ENCODE measurements at regions not wholly inside any gene's neighbourhood (a gene's known extent, or its start where the extent isn't known, plus 50 kb on each side); places are given as distances from the start of the nearest gene placed in this dataset.

DNA sequence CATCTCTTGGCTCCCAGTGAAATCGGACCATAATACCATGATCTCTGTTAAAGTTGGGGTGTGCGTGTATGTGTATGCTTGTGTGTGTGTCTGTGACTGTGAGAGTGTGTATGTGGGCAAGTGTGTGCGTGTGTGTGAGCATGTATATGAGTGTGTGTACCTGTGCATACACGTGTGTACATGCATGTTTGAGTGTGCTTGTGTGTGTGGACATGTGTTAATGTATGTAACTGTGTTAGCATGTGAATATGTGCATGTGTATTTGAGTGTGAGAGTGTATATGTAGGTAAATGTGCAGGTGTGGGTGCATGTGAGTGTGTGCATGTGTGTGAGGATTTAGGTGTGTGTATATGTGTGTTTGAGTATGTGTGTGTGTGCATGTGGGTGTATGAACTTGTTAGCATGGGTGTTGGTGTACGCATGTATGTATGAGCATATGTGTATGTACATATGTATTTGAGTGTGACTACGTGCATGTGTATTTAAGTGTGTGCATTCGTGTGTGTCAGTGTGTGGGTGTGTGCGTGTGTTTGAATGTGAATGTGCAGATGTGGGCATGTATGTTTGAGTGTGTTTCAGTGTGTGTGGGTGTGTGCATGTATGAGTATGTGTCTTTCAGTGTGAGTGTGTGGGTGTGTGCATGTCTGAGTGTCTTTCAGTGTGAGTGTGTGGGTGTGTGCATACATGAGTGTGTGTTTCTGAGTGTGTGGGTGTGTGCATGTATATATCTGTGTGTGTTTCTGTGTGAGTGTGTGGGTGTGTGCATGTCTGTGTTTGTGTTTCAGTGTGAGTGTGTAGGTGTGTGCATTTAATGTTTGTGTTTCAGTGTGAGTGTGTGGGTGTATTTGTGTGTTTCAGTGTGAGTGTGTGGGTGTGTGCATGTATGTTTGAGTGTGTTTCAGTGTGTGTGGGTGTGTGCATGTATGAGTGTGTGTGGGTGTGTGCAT is 183.2 kb downstream of the SOX9 start:
- DNase-seq: no peak

DNA sequence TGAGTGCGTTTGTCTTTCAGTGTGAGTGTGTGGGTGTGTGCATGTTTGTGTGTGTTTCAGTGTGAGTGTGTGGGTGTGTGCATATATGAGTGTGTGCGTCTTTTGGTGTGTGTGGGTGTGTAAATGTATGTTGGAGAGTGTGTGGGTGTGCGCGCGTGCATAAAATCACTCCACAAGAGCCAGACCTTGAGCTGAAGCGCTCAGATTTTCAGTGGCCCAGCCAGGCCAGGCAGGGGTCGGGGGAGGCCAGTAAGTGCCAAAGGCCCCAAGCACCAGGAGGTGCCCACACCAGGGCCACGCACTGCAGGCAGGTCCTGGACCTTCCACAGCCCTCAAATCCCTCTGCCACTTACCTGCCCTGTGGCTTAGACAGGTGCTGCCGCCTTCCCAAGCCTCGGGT is 184.0 kb downstream of the SOX9 start:
- DNase-seq: no peak

DNA sequence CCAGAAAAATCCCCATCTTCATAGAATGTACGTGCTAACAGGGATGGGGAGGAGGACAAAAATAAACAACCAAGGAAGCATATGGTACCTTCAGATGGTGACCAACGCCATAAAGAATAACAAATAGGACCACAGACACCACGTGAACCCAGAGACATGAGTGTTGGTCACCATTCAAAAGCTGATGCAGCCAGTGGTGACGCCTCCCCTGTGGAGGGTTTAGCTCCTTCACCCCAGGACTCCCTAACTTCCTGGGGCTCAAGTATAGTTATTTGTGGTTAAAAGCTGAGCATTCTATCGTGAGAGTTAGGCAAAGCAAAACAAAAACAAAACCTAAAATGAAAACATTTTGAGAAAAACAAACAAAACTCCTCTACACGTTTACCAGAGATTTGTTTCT is 184.7 kb downstream of the SOX9 start:
- no peak for DNase-seq

DNA sequence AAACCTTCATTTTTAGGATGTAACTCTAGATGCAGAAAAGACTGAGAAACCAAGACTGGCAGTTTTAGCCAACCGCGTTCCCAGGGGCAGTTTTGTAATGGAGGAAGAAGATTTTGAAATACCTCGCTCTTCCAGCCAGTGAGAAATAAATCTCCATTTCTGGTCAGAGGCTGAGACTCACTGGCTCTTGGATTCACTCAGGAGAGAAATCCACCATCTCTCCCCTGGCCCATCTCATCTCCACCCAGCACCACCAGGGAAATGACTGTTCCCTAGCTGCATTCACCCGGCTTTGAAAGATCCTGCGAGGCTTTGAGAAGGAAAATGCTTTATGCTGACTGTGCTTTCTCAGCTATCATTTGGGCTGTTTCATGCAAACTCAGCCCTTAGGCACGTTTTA is 185.2 kb downstream of the SOX9 start:
- DNase-seq: no peak

DNA sequence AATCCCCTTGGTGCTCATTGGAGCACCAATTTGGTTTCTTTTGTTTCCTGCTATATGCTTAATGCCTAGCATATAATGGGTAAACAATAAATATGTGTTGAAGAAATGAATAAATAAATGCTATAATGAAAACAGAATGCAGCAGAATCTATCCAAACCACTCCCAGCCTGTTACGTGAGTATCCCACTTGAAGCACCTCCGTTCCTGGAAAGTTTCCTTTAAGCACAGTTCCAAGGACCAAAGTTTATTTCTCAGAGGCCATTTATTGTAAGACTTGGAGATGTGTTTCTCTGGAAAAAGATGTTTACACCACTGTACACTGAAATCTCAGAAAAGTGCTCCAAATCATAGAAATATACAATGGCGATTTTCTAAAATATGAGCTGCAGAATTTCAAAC is 187.0 kb downstream of the SOX9 start:
- no peak for DNase-seq

DNA sequence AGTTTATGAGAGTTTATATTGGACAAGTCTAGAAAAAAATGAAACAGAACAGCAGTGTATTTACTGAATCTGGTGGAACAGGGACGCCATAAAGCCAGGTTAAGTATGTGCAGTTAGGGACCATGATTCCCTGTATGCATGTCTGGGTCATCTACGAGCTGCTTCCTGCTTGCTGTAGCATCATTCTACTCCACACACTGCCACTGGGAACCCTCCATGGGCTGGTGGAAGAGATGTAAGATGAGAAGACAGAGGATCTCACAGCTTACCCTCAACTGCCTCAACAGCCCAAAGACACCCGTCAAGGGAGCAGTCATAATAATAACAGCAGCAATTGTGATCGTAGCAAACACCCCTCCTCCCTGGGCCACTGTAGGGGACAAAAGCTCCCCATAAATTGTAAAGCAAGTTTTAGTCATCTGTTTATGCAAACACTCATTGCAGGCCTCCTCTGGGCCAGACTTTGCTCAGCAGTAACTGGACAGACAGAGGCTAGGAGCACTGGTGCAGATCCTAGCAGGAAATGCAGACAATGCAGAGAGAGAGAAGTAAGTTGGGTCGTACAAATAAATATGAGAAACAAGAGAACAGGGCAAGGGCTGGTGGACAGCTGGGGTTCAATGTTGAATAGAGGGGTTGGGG is 188.0 kb downstream of the SOX9 start:
- no peak for DNase-seq

DNA sequence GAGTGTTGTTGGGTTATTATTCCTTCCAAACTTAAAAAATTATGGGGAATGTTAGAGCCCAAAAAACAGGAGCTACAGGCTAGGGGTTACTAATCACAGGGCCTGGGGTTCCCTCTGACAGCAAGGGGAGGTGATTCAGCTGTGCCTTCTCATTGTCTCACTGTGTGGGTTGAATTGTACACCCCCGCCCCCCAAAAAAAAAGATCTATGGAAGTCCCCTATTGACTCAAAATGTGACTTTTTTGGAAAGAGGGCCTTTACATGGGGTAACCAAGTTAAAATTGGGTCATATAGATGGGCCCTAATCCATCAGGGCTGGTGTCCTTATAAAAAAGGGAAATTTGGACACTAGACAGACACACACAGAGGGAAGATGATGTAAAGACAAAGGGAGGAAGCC is 190.2 kb downstream of the SOX9 start:
- no peak for DNase-seq

DNA sequence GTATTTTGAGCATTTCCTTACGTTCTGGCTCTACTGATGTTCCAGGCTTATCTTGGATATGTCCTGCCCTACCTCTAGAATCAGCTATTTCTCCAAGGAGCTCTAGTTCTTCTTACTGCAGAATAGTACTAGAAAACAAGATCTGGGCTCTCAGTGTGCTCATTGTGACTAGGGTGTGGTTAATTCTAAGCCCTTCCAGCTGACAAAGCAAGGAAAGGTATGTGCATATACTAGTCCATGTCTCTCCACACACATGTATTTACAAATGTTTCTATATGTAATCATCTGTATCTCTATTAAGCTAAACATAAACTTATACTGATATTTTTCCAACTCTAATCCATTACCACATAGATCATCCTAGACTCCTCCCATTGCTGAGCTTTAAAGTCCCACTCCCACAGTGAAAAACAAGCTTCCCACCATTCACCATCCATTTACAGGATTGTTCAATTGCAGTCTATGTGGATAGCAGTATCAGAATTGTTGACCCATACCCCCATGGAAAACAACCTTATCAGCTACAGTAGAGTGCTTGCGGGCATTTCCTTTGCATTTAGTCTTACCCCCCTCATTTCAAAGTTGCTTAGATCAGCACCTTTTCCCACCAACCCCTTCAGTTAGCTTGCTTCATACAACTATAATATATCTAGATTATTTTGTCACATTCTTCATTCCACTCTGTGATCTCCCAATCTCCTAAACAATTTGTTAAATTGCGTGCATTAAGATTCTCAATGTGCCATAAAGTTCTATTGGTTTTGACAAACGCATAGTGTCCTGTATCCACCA is 194.5 kb downstream of the SOX9 start:
- DNase-seq: no peak

DNA sequence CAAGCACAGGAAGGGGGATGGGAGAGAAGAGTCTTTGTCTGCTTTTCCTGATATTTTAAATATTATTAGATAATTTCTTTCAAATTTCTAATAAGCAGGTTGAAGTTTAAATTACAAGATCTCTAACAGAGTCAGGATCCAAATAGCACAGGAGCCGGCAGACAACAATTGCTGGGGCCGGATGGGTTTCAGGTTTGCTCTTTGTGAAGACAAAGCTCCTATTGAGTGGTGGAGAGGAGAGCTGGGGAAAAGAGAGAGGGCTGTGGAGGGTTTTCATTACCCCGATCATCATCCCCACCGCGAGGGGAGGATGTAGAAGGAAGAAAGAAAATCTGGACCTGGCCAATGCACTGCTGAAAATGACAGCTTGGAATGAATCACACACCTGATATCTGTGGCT is 197.3 kb downstream of the SOX9 start:
- DNase-seq: no peak

DNA sequence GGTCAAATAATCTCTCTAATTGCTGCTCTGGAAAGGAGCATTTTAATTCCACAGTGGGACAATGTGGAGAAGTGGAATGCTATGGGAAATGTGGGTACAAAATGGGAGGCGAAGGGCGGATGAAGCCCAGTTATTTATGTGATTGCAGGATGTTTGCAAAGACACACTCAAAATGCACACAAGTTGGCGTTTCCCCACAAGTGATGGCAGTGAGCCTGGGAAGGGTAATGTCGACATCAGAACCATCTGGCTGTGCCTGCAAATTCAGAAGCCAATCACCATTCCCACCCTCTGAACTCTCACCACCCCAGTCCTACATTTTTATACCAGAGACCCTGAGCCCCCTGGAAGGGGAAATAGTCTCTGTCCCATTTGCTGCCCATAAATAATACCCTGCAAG is 201.1 kb downstream of the SOX9 start:
- DNase-seq: no peak

DNA sequence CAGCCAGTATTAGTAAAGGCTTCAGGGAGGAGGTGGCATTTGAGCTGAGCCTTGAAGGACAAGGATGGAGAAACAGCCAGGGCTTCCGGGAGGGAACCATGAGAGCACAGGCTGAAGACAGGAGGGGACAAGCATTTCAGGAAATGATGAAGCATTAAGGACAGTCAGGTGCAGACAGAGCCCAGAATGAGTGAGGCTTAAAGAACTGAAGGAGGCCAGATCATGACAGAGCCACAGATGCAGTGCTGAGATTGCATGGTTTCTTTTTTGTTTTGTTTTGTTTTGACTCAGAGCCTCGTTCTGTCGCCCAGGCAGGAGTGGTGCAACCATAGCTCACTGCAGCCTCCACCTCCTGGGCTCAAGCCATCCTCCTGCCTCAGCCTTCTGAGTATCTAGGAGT is 211.5 kb downstream of the SOX9 start:
- no peak for DNase-seq

DNA sequence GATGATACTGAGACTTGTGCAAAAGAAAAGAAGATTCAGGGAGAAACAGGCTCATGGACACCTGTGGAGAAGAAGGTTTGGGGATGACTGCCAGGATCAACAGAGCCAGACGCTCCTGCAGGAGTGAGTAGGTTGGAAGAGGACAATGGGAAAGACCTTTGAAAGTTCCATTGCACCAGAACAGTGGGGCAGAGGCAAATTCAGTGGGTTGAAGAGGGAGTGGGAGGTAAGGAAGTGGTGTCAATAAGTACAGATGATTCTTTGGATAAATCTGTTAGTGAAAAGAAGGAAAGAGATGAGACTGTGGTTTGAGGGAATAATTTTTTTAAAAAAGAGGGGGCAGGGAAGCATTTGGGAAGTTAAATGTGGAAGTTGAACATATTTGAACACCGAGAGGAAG is 212.8 kb downstream of the SOX9 start:
- DNase-seq: no peak

DNA sequence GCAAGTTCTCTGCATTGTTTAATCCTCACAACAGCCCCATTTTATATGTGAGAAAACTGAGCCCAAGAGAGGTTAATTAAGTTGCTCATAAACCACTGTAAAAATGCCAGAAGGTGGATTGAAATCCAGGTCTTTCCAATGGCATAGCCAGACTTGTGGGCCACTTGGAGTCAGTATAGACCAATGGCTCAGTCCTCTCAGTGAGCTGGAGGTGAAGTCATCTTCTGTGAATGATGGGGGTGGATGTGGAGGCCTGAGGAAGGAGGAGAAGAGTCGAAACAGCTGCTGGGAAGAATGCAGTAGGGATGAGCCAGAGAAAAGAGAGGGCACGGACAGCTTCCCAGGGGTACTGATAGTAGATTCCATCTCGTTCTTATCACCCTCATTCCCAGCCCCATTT is 213.4 kb downstream of the SOX9 start:
- DNase-seq: no peak

DNA sequence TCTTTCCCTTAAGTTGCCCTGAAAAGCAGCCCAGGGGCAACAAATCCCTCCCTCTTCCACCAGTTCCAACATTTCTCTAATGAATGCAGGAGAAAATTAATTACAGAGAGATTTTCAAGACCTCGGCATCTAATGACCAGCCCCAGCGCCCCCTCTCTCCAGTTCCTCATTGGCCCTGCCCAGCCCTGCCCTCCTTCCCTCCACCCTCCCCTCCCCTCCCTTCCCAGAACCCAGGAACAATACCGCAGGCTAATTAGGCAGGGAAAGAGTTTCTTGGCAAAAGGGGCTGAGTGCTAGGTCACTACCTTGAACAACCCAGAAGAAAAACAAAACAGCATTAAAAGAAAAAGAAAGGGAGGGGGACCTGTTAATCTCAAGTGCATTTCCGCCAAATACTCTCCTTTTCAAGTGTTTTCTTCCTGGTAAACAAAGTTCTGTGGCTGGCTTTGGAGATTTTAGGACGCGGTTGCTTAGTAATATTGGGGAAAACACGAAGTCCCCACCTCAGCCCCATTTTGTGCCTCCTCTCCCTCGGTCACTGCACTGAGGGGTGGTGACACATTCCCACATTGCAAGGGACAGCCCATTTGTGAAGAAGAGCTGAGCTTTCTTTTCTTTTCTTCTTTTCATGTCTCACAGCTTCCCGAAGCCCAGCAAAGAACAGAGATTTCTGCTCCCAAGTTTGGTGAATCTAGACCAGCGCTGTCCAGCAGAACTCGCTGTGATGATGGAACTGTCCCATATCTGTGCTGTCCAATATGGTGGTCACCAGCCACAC is 215.4 kb downstream of the SOX9 start:
- no peak for DNase-seq

DNA sequence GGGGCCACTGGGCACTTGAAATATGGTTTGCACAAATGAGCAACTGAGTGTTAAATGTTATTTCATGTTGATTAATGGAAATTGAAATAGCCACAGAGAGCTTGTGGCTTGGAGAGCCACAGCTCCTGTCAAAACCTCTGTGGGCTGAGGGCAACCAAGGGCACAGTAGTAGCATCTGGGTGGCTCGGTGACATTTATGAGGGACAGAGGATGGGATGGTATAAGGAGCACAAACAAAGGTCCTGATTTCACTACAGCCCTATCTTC is 215.9 kb downstream of the SOX9 start:
- no peak for DNase-seq

DNA sequence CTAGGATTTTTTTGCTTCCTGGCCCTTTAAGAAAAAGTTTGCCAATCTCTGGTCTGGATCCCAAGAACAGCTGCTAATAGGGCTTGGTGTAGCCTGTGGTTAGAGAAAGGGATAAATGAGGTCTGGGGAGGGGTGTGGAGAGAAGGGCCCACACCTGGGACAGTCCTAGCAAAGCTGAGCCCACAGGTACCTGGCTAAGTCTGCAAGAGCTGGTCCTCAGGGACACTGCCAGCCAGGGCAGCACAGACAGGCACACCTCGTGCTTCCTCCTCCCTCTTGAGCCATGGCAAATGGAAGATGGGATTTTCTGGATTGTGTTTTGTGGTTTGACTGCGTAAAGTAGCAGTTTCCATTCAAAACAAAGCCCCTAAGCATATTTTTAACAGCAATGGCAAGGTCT is 217.5 kb downstream of the SOX9 start:
- no peak for DNase-seq

DNA sequence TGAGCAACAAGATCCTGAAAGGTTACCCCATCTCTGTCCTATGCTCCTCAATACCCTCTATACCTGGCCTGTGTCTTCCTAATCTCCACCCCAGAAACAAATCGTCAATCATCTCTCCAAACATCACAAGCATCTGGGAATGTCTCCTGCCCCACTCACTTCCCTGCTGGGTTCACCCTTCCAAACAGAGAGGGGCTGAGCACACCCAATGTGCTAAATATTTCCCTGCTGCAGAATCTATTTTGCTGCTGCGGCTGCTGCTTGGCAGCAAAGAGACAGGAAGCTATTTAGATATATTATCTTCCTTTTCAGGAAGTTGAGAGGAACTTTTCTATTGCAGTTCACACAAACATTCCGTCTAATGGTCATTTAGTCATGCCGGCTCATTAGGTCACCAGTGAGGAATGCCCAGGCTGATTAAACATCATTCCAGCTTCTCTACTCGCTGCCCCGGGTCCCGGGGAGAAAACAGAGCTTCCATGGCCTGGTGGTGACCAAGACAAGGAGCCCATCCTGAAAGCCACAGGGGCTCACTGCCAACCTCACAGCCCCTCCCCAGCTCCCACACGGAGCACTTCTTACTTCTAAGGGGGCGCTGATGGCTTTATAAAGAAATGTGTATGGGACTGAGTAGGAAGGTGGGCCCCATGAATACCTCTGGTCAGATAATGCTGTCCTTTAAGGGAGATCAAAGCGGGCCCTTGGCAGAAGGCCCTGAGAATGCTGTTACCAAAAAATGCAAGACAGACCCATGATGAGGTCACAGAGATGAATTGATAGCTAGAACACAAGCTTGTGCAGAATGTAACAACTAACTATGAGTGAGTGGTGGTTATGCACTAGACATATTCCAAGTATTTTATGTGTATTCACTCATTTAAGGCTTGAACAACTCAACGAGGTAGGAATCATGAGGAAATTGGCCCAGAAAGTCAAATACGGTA is 218.3 kb downstream of the SOX9 start:
- no peak for DNase-seq

DNA sequence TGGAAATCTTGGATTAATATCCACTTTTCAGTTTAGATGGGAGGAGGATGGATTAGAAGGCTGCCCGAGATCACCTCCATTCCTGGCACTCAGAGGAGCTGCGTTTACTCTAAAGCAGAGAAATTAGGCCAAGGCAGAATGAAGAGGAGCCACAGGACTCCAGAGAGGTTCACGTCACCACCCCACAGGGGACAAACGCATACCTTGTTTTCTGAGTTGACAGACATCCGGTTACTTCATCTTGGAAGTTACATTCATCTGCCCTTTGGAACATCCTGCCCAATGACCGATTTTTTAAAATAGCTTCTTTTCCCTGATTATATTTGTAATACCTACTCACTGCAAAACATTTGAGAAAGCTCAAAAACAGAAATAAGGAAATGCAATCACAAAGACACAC is 220.0 kb downstream of the SOX9 start:
- no peak for DNase-seq

DNA sequence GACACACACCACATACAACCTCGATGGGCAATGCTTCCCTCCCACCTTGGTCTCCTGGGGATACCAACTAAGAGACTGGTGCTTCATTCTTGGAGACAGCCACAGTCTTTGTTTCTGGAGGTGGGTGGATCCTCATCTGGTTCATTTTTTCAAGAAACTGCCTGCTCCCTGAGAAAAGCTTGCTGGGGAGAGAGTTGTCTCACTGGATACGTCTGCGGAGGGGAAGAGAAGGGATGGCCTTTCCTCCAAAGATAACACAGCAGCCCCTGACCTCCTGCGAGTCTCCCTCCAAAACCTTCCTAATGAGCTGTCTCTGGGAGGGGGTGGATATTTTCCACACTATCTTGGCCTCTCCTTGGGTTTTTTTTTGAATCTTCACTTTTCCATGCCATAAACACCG is 221.2 kb downstream of the SOX9 start:
- no peak for DNase-seq

DNA sequence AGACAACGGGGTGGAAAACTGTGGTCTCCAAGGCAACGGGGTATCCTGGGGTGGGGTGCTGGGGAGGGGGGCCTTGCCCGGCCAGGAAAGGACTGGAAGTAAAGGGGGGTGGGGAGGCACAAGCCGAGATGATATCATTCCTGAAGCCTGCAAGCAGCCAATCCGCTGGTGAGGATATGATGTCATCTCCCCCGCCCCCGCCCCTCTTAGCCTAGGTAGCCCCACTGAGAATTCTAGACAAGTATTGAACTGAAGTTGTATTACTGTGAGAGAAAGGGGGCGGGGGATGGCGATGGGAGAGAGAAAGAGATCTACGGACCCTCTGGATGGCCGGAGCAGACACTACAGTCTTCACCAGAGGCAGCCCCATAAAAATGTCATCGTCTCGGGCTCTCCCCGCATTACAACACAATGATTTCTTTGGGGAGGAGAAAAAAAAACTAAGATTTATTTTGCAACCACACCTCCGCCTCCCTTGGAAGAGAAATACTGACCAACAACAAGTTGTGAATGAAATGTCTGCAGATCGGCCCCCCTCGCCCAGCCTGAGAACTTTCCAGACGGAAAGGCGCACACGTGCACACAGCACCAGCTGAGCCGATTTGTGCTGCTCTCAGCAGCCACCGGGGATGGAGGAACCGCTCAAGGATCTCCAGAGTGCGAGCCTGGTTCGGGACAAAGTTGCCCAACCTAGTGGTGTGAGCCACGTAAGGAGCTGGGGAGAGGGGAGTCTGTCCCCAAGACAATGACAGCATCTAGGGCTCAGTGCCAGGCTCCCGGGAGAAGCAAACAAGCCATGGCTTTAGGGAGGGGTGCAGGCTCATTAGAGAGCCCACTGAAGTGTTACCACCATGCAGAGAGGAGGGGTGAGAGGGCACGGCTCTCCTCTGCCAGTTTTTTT is 222.1 kb downstream of the SOX9 start:
- DNase-seq: no peak

DNA sequence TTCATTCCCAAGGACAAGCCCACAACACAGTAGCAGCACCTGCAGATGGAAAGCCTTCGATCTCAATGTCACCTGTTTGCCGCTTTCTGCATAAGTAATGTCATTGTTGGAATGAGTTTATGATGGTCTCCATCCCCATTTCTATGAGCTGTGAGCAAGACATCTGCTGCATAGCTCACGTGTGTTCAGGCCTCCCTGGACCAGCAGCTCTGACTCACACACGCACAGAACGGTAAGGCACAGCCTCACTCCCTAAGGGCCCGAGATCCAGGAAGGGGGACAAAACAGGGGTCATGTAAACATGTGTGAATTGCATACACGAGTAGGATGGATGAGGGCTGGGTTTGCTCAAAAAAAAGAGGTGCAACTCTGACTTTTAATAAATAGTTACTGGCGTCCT is 223.1 kb downstream of the SOX9 start:
- no peak for DNase-seq
